HG02870 (cell line): ENCODE measurements at regions not wholly inside any gene's neighbourhood (a gene's known extent, or its start where the extent isn't known, plus 50 kb on each side); places are given as distances from the start of the nearest gene placed in this dataset.

ENCODE experiments used
- ATAC-seq: cut with Tn5 transposase; IDR thresholded peaks from one replicate; pipeline ENCODE4 v1.9.1; 2021; ENCODE audit warnings: mild to moderate bottlenecking, moderate library complexity; ENCODE audit not compliant: unreplicated experiment

- no peak for ATAC-seq
These were observed 543.1 kb downstream of the HTR7 start for GRCh38 chr10:90314718-90315117.

DNA sequence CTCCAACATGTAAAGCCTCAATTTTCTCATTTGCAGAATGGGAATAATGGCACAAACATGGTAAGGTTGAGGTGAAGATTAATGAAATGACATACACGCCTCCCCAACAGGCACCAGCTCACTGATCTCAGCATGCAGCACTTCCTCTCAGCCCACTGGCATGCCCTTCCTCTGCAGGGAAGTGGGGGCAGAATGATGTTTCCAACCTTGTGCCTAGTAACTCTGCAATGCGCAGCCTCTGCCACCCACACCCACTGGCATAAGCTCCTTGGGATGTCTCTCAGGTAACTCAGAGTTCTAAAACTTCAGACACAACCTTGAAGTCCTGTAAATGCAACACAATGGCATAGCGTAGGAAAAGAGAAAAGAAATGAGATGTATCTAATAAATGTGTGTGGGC is 540.7 kb downstream of the HTR7 start:
- no peak for ATAC-seq

- no peak for ATAC-seq
These were observed 539.2 kb downstream of the HTR7 start for GRCh38 chr10:90318659-90319058.

- peak; percentile 91 for ATAC-seq
These were observed 538.5 kb downstream of the HTR7 start for GRCh38 chr10:90319188-90319914.

DNA sequence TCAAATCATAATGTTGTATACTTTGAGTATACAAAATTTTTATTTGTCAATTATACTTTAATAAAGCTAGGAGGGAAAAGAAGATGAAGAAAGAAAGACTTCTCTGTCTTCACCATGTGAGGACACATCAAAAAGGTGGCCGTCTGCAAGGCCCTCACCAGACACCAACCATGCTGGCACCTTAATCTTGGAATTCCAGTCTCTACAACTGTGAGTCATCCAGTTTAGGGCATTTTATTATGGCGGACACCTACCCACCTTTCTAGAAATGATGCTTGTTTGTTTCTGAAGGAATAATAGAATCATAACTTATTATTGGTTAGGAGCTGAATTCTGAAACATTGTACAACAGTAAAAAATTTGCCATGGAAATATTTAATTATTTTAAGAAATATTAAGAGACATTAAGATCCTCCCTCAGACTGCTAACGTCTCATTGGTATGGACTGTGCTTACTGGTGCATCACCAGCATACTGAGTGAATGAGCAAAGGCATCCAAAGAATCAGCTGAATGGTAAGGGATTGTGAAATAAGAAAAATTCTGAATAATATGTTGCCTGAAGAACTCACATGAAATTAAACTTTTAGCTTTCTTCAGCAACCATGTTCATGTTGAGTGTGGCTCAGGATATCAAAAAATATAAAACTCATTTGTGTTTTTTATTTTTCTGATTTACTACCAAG is 536.6 kb downstream of the HTR7 start:
- no peak for ATAC-seq

DNA sequence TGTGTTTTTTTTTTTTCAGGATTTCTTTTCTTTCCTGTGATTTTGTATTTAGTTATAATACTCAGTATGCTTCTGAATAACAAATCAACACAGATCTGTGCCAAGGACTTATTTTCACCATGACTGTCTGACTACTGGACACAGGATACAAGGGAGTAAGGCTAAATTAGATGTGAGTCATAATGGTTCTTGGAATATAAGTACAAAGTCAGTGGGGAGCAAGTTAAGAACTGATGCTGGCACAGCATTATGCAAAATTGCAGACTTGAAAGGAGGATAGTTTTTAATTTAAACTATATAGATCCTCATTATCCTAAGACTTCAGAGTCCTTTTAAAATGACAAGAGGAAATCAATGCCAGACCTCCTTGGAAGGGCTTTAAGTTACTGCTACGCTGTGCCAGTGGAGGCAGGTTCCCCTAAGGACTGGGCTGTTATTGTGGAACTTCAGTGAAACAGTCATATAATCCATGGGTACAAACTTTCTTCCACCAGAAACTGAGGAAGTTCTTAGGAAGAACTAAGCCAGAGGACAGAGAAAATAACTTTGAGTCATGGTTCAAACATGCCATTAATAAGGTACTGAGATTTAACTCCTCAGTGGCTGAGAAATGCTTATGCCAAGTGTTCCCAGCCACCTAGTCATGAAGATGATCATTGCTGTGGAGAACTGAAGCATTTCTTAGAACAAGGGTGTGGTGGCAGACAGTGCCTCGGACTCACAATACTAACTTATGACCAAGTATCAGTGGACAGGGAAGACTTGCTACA is 531.2 kb downstream of the HTR7 start:
- ATAC-seq = no peak

DNA sequence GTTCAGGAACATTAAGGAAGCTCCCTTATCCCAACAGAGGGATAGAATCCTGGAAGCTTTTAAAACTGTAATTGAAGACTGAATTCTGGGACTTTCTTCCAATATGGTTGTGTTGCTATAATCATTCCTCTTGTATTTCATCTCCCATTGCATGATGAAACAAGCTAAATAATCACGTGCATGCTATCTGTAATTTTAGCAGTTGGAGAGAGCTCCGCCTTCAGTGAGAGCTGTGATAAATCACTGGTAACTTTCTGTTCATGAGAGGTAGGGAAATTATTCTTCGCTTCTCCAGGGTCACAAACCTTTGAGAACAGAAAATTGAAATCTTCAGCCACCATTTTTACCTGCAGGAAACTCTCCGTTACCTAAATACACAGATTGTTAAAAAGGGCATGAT is 530.2 kb downstream of the HTR7 start:
- no peak for ATAC-seq

- no peak for ATAC-seq
These were observed 529.4 kb downstream of the HTR7 start for GRCh38 chr10:90328459-90328858.

DNA sequence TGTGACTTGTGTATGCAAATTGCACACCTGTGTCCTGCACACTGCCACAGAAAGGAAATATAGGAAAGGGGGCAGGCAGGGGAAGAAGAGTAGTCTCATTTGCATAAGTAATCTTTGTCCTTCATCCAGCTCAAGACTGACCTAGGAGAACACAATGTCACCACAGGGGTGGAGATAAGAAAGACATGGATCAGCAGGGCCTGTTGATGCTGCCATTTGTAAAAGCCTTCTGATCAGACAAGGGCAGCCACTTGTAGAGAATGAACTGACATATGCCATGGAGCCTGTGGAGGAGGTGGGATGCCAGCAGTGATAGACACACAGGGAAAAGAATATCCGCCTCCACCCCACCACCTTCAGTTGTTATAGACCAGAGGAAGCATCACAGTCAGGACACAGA is 528.9 kb downstream of the HTR7 start:
- no peak for ATAC-seq

GRCh38 chr10:90337316-90337715 is 520.5 kb downstream of the HTR7 start:
- no peak for ATAC-seq

DNA sequence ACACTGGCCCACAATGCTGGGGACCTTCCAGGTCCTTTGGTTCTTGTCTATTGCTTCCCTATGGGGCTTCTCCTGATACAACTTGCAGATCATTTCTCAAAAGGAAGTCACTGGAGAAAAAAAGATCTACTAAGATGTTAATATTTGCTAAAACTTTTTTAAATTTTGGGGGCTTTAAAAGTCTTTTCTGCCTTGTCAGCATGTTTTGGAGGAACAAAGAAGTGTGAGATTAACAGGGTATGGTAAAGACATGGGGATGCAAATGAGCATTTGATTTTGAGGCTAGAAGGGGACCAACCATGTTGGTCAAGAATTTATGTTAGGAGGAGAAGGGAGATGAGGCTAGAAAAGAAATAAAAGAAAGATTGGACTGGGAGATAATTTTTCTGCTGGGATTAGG is 515.4 kb downstream of the HTR7 start:
- ATAC-seq = no peak

DNA sequence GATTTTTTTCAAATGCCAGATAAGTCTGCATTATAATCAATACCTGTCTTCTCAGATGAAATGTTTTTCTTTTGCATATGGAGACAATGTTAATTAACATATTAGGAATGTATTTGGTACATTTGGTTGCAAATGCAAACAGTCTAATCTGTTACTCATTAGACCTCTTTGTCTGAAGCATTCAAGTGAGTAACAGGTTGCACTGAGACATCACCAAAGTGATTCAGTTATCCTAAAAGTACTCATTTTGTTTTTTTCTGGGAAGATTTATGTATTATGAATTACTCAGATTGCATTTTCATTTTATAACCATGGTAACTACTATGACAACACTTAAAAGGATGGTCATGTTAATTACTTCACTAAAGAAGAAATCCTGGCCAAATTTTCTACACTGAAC is 513.6 kb downstream of the HTR7 start:
- ATAC-seq = no peak

DNA sequence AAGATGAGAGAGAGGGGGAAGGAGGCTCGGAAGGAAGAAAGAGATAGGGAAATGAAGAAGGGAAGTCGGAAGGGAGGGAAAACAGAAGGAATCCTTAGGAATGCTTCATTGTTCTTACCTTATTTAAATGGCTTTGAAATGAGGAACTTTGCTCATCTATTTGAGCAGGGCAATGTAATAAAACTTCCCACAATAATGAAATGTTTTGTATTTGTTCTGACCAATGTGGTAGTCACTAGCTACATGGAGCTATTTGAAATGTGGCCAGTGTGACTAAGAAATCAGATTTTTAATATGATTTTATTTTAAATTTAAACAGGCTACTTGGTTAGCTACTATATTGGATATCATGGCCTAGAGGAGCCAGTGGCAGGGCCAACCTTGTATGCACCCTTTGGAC is 510.6 kb downstream of the HTR7 start:
- no peak for ATAC-seq

- ATAC-seq = no peak
These were observed 507.7 kb downstream of the HTR7 start for GRCh38 chr10:90350122-90350521.

DNA sequence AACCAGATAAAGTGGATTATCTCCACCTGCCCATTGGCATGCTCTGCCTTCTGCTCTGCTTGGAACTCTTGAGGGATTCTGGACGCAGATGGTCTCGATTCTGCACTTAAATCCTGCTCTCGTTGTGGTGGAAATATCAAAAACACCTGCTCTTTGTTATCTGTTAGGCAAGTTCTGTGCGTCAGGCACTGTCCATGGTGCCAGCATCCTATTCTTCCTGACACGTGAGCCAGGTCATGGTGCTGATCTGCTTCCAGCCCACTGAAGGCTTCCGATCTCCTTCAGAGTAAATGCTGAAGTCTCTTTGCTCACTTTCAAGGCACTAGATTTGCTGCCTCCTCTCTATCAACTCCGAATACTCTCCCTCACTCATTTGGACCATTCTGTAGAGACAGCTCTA is 505.6 kb downstream of the HTR7 start:
- no peak for ATAC-seq

DNA sequence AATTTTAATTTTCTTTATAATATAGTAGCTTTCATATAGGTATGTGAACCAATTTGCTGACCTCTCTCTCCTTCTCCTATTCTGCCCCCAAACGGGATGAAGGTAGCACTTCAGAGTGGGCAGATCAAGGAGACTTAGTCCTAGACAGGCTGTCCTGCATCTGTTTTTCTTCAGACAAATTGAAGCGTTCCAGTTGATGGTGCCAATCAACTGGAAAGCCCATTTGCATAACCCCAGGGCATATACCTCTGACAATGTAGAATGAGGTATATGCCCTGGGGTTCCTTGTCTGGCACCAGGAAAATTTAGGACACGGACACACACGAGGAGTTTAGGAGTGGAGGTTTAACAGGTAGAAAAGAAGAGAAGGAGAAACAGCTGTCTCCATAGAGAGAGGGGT is 502.9 kb downstream of the HTR7 start:
- ATAC-seq = no peak

GRCh38 chr10:90363799-90364483 is 493.9 kb downstream of the HTR7 start:
- ATAC-seq = no peak

DNA sequence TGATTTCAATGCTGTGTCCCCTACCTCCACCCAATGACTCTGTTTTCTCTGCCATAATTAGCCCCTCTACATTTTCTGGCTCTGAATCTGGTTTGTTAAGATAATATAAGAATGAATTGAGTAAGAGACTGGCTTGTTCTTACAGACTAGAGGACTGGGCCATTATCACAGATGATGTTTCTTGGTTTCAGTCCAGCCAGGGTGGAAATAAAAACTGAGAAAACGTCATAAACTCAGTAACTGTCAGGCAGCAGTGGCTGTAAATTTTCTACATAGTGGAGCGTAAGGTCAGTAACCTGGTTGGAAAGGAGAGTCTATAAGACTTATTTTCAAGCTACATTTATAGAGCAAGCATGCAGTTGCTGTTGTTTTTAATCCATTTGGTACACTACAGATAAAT is 485.4 kb downstream of the HTR7 start:
- ATAC-seq = no peak

DNA sequence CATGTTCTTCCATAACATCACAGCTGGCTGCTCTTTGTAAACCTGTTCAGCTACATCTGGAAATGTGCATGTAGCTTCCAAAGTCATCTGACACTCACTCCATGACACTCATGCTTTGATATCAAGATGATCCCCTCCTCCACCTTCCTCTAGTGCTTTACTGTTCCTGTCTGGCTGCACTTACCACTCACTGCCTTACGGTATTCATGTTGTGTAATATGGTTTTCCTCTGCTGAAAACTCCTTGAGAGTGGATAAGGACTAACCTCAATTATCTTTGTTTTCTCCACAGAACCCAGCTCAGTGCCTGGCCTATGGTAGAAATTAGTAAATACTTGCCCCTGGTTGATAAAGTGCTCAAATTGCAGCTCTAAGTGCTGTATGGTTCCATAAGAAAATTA is 483.9 kb downstream of the HTR7 start:
- ATAC-seq = no peak

GRCh38 chr10:90378524-90379076 is 479.2 kb downstream of the HTR7 start:
- ATAC-seq = no peak

DNA sequence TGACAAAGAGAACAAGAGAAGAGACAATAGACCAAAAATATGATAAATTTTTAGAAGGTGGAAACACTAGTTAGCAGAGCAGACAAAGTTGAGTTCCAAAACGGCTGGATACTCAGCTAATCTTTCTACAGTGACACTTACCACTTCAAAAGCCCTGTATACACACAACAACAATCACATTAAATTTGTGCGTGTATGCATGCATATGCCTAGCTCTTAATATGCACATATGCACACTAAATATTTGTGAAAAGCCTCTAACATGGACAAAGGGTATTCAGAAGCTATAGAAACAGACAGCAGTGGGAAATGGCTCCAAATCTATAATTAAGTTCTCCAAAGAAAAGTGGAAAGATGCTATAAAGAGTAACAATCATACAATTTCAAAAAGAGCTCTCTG is 476.4 kb downstream of the HTR7 start:
- no peak for ATAC-seq
